SKM-1 treated with dmso at 0.1 percent for 144 hours (cell line): ENCODE measurements at regions not wholly inside any gene's neighbourhood (a gene's known extent, or its start where the extent isn't known, plus 50 kb on each side); places are given as distances from the start of the nearest gene placed in this dataset.

Source experiments
- DNase-seq: peaks from one replicate; lab custom pipeline; 2025; ENCODE audit not compliant: unreplicated experiment; lab: John Stamatoyannopoulos, UW

- DNase-seq = no peak
Measured at GRCh38 chr2:13091455-13091854, 374.7 kb downstream of the TRIB2 start.

GRCh38 chr2:13091861-13092378, 375.2 kb downstream of the TRIB2 start:
- DNase-seq = no peak

- no peak for DNase-seq
Measured at GRCh38 chr2:13093416-13093991, 376.8 kb downstream of the TRIB2 start.

DNA sequence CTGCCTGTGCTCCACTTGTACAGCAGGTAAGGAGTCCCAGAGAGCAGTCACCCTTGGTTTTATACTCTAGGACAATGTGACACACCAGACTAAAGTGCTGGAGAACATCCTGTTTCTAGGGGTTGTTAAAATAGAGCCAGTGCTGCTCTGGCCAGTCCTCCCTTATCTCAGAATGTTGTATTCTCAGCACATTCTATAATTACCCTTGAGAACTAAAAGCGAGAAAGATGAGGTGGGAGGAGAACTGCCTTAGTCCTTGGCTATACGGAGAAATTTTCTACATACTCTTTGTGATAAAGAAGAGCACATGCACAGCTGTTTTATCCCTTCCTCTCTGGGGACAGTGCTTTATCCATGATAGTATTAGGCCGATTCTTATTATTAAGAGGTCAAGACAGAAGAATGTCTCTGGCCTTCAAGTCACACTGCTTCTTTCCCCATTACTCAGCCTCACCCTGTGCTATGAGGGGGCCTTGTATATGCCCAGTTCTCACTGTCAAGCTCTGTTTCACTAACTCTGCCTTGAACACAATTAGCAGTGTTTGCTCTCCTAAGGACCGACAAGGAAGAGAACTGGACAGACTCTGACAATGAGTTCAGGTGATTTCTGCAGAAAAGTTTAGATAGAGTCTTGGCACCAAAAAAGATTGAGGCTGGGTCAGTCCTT, 385.8 kb downstream of the TRIB2 start:
- no peak for DNase-seq

DNA sequence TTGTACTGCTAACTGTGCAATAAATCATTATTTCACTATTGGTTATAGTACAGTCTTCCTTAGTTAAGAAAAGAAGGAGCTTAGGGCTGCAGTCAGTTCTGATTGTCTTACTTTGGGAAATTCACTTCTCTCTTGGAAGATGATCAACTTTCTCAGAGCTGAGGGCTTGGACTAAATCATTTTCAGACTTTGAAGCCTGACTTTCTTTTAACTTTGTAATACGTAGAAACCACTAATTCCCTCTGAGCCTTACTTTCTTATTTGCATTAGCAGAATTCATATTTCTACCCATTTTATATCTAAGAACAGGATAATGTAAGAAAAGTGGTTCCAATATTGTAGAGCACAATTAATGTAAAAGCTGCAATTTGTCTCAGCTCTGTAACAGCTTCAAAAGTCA, 386.4 kb downstream of the TRIB2 start:
- DNase-seq = no peak

- DNase-seq = no peak
Measured at GRCh38 chr2:13103778-13104493, 387.2 kb downstream of the TRIB2 start.

- no peak for DNase-seq
Measured at GRCh38 chr2:13104723-13105122, 388.0 kb downstream of the TRIB2 start.

DNA sequence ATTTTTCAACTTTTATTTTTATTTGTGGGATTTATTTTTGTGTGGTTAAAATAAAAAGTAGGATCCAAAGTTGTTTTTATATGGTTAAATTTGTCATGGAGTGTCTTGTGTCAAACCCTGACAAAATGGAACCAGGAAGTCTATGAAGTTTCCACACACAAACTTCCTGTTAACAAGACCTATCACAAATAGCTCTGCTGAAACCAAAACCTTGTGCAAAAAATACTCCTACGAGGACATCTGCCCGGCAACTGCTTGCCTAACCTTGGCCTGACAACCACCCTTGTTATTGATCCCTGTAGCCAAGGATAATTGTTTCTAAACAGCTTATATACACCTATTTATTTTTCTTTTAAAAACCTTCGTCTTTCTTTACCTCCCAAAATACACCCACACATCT, 389.6 kb downstream of the TRIB2 start:
- peak; percentile 48 for DNase-seq

DNA sequence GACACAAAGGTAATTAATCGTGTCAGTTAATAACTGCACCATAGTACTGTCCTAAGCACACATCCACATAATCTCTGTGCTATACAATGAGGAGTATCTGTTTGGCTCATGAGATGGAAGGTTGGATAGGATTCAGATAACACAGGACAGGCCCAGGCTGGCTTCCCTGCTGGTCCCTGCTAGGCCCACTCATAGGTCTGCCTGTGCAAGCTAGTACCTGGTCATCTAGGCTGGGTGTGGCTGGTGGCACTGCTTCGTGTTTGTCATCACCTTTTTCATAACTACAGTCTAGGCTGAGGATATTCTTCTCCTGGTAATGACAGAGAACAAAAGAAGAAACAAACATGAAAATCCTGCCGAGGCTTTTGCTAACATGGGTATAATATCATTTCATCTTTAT, 392.8 kb downstream of the TRIB2 start:
- no peak for DNase-seq

DNA sequence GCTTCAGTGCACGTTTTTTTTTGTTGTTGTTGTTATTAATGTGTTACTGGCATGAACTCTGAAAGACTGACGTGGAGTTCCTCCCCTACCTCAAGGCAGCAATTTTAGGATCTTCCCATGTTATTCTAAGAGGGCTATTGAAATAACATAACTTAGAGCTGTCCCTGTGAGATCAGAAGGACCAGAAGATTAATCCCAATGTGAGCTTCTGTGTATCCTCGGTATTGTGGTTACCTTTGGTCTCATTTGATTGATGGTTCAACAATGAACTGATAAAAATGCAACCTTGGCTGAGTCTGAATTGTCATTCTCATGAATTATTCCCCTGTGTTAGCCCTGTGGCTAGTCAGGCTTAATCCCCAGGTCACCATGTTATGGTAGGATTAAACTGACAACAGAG, 394.1 kb downstream of the TRIB2 start:
- DNase-seq = no peak

DNA sequence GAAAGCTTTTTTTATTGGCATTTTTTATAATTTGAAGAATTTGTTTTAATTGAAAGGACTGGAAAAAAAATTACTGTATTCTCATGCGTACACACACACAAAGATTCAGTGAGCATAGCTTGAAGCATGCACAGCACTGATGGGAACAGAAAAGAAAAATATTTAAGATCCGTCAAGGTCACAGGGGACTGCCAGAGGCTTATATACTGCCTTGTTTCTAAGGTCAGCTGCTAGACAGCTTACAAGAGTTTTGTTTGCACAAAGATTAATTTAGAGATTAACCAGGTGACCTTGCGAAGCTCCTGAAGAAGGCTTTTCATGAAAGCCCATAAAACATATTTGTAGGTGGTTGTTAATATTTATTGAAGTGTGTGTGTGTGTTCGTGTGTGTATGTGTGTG, 396.3 kb downstream of the TRIB2 start:
- DNase-seq = no peak

- no peak for DNase-seq
Measured at GRCh38 chr2:13114391-13114790, 397.7 kb downstream of the TRIB2 start.

DNA sequence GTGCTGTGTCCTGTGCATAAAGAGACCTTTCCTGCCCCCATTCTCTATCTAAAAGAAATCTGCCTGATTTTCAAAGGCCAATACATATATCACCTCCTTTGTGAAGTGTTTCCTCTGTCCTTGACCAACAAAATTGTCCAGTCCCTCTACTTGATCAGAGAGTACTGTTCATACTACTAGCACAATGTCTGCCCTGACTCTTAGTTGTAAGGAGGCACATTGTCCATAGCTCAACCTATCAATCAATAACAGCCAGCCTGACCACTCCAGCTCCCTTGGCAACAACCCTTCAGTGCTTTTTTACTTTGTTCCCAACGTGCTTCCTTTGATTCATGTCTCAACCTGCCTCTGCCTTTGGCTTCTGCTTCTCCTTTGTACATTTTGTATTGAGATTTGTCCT, 398.9 kb downstream of the TRIB2 start:
- no peak for DNase-seq

GRCh38 chr2:13121096-13121495, 404.4 kb downstream of the TRIB2 start:
- no peak for DNase-seq

DNA sequence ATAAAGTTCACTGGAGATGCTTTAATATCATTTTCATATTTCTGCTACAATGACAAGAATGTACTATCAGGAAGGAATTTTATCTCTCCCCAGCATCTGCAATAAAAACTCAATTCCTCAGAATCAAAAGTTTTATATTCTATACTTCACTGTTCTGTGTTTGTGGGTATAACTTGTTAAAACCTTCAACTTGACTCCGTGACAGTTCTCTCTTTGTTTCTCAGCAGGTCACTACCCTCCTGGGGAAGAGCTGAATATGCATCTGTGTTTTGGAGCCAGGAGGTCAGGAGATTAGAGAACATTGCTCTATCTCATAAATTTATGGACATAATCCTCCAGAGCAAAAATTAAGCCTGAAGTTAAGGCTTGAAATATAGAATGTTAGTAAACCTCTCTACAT, 411.4 kb downstream of the TRIB2 start:
- no peak for DNase-seq

- no peak for DNase-seq
Measured at GRCh38 chr2:13135369-13135768, 418.6 kb downstream of the TRIB2 start.

- DNase-seq = no peak
Measured at GRCh38 chr2:13135856-13136255, 419.1 kb downstream of the TRIB2 start.

DNA sequence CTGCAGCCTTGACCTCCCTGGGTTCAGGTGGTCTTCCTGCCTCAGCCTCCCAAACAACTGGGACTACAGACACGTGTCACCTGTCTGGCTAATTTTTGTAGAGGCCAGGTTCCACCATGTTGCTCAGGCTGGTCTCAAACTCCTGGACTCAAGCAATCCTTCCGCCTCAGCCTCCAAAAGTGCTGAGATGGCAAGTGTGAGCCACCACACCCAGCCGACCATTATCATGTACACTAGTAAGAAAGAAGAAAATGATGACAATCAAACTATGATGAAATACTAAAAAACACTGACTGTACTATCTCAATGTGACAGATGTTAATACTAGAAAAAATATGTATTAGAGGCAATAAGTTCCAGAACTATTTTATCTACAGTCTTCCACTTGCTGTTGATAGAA, 420.9 kb downstream of the TRIB2 start:
- DNase-seq = no peak

GRCh38 chr2:13141315-13141714, 424.6 kb downstream of the TRIB2 start:
- DNase-seq = no peak

DNA sequence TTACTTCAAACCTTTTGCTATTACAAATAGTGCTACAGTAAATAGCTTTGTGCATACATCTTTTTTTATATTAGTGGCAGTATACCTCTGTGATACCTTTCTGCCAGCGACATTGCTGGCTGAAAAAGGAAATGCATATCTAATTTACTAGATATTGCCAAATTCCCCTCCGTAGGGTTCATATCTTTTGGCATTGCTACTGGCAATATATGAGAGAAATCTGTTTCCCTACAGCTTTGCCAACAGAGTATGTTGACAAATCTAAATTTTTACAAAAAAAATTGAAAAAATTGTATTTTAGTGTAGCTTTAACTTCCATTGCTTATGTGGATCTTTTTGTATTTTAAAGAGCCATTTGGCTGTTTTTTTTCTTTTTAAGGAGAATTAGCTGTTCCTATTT, 426.7 kb downstream of the TRIB2 start:
- no peak for DNase-seq

GRCh38 chr2:13156916-13157315, 440.2 kb downstream of the TRIB2 start:
- DNase-seq = no peak

- no peak for DNase-seq
Measured at GRCh38 chr2:13158466-13158865, 441.7 kb downstream of the TRIB2 start.
